Retinal pigment epithelial cell (primary cell): ENCODE measurements at regions not wholly inside any gene's neighbourhood (a gene's known extent, or its start where the extent isn't known, plus 50 kb on each side); places are given as distances from the start of the nearest gene placed in this dataset.

Source experiments
- DNase-seq: peaks from one replicate; pipeline ENCODE4 v3.0.0-alpha.2; 2010; ENCODE audit warnings: low read depth
- H3K4me3 ChIP-seq: 2 replicates; pipeline ENCODE4 v1.5.1; 2011; ENCODE audit warnings: mild to moderate bottlenecking, low read length, control low read depth, moderate library complexity
- TF ChIP-seq, protein P1 (sequence below): conservative IDR thresholded peaks from 2 replicates; pipeline ENCODE4 v1.5.1; 2011; ENCODE audit warnings: low read depth, low read length, control low read depth, inconsistent platforms

DNA sequence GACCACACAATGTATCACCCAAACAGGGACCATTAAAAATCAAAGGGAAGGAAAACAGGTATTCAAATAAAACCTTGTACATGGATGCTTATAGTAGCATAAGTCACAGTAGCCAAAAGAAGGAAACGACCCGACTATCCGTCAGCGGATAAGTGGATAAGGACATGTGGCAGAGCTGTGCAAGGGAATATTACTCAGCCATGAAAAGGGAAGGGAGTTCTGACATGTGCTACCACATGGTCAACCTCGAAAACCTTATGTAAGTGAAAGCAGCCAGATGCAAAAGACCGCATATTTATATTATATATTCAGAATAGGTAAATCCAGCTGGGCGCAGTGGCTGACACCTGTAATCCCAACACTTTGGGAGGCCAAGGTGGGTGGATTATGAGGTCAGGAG, 193.3 kb downstream of the NPHP4 start:
- no peak overlapping the region for H3K4me3 ChIP-seq
- no peak for DNase-seq

GRCh38 chr1:5798151-5798730, 194.0 kb downstream of the NPHP4 start:
- no peak overlapping the region for H3K4me3 ChIP-seq
- no peak for DNase-seq
- TF ChIP-seq, protein P1, sequence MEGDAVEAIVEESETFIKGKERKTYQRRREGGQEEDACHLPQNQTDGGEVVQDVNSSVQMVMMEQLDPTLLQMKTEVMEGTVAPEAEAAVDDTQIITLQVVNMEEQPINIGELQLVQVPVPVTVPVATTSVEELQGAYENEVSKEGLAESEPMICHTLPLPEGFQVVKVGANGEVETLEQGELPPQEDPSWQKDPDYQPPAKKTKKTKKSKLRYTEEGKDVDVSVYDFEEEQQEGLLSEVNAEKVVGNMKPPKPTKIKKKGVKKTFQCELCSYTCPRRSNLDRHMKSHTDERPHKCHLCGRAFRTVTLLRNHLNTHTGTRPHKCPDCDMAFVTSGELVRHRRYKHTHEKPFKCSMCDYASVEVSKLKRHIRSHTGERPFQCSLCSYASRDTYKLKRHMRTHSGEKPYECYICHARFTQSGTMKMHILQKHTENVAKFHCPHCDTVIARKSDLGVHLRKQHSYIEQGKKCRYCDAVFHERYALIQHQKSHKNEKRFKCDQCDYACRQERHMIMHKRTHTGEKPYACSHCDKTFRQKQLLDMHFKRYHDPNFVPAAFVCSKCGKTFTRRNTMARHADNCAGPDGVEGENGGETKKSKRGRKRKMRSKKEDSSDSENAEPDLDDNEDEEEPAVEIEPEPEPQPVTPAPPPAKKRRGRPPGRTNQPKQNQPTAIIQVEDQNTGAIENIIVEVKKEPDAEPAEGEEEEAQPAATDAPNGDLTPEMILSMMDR, result no peak

More for the DNA sequence above, 193.3 kb downstream of the NPHP4 start:
- TF ChIP-seq, protein P1, result no peak

DNA sequence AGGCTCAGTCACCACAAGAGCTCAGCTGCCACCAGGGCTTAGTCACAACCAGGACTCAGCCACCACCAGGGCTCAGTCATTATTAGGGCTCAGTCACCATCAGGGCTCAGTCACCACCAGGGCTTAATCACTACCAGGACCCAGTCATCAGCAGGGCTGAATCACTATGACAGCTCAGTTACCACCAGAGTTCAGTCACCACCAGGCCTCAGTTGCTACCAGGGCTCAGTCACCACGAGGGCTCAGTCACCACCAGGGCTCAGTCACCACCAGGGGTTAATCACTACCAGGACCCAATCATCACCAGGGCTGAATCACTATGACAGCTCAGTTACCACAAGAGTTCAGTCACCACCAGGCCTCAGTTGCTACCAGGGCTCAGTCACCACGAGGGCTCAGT, 196.2 kb downstream of the NPHP4 start:
- H3K4me3 ChIP-seq, result no peak overlapping the region
- no peak for DNase-seq
- TF ChIP-seq, protein P1, result no peak

GRCh38 chr1:5794279-5794678, 197.9 kb downstream of the NPHP4 start:
- H3K4me3 ChIP-seq, result no peak overlapping the region
- no peak for DNase-seq
- TF ChIP-seq, protein P1, result no peak

DNA sequence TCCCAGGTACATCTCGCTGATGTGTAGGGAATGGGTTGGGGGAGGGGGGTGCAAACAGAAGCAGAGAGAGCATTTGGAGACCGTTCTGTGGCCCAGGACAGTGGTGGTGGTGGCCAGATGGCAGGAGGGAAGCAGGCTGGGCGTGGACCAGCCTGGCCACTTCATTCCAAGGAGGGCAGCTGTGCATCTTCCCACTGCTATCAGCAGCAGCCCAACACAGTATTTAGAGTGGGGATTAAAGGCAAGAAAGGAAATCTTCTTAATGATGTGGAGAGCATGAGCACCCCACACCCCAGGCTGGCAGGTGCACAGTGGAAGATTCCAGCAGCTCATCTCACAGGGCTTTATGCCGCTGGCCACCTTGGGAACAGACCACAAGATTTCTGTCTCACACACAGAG, 198.7 kb downstream of the NPHP4 start:
- no peak overlapping the region for H3K4me3 ChIP-seq
- TF ChIP-seq, protein P1, result no peak
- no peak for DNase-seq

GRCh38 chr1:5781079-5781478, 211.1 kb downstream of the NPHP4 start:
- TF ChIP-seq, protein P1, result no peak
- no peak for DNase-seq
- no peak overlapping the region for H3K4me3 ChIP-seq

DNA sequence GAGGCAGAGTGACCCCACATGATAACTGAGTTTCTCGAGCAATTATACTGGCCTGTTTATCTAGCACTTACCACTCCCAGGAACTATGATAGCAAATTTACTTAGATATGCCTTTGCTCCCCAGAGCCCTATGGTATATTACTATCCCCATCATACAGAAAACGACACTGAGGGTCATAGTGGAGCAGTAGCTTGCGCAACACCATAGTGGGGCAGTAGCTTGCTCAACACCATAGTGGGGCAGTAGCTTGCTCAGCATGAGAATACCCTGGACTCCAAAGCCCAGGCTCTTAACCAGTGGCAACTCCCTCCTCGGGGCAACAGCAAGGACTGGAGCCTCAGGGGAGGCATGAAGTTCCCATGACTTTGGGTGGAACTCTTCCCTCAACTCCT, 211.9 kb downstream of the NPHP4 start:
- no peak for DNase-seq
- TF ChIP-seq, protein P1, result no peak

More for the DNA sequence above, 211.9 kb downstream of the NPHP4 start:
- no peak overlapping the region for H3K4me3 ChIP-seq
